Skin of body (tissue), 1 donor: ENCODE measurements at regions not wholly inside any gene's neighbourhood (a gene's known extent, or its start where the extent isn't known, plus 50 kb on each side); places are given as distances from the start of the nearest gene placed in this dataset.

Experiments used
- DNase-seq: peaks from one replicate; lab custom pipeline; 2025; lab: John Stamatoyannopoulos, UW

DNA sequence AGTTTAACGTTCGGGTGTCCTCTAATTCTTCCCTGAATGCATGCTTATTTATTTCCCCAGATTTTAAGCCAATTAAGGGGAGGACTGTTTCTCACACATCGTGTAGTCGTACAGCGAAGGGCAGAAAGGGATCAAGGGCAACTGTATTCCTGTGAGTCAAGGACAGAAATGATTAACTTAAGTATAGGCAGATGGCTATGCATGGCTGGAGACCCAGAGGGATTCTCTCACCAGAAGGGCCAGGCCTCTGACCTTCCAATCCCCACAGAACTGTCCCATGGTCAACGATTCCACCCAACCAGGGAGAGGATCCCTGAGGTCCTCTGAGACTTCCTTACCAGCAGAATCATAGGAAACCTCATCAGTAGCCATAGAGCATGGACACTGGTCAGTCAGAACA, 161.8 kb upstream of the MAP1B start:
- no peak for DNase-seq

- no peak for DNase-seq
Observed at GRCh38 chr5:71946343-71947030, 160.8 kb upstream of the MAP1B start.

- DNase-seq, result no peak
Observed at GRCh38 chr5:71948206-71948605, 159.1 kb upstream of the MAP1B start.

- DNase-seq, result no peak
Observed at GRCh38 chr5:71949772-71950171, 157.5 kb upstream of the MAP1B start.

- DNase-seq, result no peak
Observed at GRCh38 chr5:71953866-71954265, 153.4 kb upstream of the MAP1B start.

DNA sequence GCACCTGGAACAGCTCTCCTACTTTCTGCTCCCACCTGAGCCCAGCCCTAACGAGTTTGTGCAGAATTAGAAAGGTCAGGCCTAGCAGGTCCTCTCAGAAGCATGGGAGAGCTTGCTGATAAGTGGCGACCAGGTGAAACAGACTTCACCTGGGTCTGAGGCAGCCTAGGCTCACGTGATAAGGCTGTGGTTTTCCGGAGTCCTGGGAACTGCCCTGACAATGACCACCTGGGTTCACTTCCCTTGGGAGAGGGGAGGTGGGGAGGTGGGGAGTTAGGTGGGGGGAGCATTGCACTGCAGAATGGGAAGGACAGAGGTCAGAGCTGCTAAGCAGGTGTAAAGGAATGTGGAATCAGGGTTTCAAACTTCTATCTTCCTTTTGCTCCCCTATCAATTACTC, 152.9 kb upstream of the MAP1B start:
- DNase-seq, result no peak

DNA sequence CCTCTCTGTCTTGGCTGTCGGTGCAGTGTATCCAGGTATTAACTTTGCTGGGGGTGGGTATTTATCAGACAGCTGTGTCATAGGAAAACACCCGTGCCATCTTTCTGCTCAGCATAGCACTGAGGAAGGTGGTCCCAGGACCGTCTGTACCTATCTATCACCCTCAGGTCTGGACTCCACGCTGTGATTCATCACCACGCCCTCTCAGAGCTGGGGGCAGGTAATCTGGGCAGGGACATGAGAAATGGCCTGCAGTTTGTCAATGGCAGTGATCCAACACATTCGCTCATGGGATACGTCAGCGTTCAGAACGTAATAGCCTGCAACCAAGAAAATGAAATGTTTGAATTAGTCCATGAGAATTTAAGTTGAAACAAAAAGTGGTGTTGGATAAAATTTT, 151.6 kb upstream of the MAP1B start:
- no peak for DNase-seq

- peak; percentile 43 for DNase-seq
Observed at GRCh38 chr5:71957292-71957898, 149.9 kb upstream of the MAP1B start.

DNA sequence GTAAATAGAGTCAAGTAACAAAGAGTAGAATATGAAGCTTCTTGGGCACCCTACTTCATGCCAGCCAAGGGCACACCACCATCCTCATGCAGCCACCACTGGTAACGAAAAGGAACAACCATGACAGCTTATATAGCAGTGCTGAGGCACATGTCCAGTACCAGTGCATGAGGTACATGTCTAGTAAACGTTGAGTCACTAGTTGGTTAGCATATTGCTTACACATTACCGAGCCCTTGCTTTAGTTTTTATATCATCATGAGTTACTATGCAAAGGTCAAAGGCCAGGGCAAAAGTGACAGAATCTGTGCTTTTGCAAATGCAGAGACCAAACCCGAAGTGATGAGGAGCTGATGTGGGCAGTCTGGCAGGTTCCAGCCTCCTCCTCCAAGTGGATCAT, 147.1 kb upstream of the MAP1B start:
- no peak for DNase-seq

GRCh38 chr5:71961786-71962185, 145.5 kb upstream of the MAP1B start:
- no peak for DNase-seq

DNA sequence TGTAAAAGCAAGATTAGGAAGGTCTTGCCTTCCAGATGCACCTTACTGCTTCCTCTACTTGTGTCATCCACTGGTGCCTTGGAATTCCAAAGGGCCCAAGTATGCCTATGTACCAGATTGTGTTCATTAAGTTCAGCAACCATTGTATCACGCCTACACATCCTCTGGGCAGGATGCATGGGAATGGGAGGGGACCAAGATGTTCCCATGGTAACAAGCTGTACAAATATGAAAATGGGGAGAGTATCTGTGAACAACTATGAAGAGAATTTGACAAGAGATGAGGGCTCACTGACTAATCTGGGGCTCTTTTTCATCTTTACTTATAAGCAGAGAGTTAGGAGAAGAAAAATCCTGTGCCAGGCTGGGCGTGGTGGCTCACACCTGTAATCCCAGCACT, 137.8 kb upstream of the MAP1B start:
- no peak for DNase-seq

DNA sequence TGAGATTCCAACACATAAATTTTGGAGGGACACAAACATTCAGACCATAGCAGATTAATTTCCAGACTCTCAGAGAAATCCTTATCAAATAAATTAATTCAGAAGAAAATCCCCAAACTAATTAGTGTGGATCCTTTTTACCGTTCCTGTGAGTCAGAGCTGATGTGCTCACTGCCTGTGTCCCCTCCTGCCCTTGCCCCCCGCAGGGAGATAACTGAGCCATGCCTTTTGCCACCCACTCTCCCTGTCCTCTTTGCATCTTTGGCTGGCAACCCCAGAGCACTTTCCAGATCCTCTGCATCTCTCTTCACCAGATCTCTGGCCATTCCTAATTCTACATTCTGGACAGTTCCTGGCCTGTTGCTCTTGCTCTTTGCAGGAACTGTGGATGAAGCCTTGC, 135.4 kb upstream of the MAP1B start:
- no peak for DNase-seq

DNA sequence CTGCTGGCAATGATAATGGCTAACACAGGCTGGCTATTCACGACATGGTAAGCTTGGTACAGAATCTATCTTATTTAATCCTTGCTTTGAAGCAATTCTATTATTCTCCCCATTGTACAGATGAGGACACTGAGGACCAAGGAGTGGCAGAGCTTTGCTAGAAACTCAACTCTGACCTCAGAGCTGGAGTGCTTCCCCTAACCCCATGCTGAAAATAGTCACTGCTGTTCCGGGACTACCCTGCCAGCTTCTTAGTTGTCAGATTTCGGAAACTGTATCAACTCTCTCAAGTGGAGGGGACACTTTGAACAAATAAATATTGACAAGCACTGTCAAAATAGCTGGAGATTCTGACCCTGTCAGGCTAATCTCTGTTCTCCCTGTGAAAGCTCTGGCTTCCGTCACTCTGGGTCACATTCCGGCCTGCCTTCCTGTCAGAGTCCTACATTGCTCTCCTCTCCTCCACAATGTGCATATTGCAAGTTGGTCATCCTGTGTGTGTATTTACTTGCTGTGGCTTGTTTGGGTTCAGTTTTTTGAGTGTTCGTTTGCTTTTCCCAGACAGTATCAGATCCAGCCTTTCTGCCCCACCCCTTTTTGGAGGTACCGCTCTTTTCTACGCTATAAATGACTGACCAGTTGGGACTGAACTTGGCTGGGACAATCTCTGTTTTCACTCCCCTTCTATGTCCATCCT, 134.3 kb upstream of the MAP1B start:
- DNase-seq, result no peak

DNA sequence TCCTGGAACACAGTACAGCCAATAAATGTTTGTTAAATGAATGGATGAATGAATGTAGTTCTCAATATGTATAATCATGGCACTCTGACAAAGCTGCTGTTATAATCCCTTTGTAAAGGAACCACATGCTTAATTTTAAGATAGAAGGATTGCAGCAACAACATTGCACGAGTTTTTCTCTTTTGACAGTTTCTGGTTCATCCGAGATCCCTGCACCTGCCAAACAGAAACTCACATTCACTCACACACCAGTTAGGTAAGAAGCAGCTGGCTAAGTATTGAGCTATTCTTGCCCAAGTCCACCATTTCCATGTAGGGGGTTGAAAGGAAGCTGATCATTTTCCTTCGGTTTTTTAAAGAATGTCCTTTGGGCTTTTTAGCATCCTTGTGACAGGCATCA, 133.7 kb upstream of the MAP1B start:
- DNase-seq, result no peak

DNA sequence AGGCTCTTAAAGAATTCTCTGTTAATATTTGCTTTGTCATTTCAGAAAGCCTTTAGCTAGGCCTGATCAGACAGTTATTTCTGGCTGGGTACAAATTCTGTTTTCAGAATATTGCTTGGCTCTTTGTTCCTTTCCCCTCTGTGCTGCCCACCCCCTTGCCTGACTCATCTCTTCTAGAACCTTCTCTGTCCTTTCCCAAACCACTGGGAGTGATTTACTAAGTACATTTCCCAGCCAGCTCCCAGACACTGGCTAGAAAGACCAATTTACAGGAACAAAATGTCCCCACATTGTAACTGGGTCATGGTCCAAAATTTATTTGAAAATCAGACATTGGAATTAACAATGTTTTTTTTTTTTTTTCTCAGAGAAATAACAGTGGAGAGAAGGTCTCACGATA, 133.1 kb upstream of the MAP1B start:
- no peak for DNase-seq

DNA sequence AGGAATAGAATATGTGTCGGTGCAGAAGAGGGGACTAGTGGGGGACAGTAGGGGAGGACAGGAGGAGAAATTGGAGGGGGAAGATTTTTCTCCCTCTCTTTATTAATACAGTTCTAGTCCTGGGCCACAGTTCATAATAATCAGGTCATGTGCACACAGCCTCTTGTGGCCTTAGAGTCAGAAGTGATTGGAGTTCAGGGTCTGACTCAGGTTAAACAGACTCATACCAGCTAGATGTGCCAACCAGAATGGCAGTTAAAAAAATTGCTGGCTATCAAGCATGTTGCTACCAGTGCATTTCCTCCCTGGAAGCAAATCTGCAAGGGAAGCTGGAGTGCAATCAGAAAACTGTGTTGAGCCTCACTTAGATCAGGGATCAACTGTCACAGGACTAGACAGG, 132.7 kb upstream of the MAP1B start:
- no peak for DNase-seq

DNA sequence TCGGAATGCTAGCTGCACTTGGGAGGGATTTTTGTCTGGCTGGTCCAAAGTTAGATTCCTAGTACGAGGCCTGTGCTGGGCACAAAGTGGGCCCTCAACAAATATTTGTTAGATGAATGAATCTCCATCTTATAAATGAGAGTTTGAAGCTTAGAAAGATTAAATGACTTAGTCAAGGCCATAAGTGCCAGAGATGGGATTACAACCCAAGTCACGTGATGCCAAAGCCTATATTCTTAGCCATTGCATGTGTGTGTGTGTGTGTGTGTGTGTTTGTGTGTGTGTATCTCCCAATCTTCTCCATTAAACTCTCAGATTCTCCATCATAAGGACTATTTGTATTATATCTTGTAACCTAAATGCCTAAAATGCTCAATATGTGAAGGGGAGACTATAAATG, 130.8 kb upstream of the MAP1B start:
- DNase-seq, result no peak

GRCh38 chr5:71977311-71977710, 130.0 kb upstream of the MAP1B start:
- DNase-seq, result peak; percentile 16

DNA sequence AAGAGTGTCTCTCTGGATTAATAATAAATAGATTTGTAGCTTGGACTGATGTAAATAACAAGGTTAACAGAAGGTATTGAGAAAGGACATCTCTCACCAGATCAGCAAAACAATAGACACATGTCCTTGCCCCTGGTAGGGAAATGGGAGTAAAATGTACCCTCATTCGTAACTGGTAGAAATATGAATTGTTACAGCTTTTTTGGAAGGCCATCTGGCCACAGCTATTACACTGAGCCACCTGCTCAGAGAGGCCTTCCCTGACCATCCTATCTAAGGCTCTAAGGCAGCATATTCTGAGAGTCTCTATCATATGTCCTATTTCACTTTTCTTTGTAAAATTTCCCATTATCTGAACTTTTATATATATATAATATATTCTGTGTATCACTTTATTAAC, 129.1 kb upstream of the MAP1B start:
- no peak for DNase-seq

DNA sequence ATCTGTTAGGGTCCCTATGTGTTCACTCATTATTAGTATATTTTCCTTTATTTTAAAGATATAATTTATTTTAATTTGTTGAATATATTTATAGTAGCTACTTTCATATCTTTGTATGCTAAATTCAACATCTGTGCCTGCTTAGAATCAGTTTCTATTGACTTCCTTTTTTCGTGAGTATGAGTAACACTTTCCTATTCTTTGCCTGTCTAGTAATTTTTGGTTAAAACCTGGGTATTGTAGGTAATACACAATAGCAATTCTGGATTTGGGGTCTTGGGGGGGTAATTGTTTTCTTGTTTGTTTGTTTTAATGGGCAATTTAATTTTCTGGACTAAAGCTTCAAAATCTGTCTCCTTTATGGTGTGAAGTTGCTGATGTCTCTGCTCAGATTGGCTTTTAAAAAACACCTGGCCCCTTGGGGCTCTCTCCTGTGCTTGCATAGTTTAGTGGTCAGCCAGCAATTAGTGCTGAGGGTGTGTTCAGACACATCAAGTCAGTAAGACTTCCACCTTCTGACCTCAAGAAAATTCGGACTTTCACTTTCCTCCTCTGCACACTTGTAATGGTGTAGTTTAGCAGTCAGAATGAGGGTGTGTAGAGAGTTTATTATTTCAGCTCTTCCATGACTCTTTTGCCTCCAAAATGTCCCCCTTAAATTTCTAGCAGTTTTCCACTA, 124.4 kb upstream of the MAP1B start:
- DNase-seq, result no peak

GRCh38 chr5:71986101-71986500, 121.2 kb upstream of the MAP1B start:
- DNase-seq, result no peak

DNA sequence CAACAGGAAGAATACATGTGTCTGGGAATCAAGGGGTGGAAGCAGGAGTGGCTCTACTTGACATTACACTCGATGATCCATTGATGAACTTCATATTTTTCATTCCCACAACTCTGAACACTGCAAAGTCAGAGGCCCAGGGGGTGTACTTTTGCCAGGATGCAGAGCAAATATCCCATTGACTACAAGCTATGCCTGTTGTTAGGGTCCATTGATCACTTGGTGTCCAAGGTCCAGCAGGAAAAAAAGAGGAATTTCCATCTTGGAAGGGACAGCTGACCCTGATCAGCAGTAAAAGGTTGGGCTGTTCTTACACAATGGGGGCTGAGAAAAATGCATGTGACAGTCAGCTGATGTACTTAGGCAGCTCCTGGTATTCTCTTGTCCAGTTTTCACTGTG, 118.5 kb upstream of the MAP1B start:
- no peak for DNase-seq

DNA sequence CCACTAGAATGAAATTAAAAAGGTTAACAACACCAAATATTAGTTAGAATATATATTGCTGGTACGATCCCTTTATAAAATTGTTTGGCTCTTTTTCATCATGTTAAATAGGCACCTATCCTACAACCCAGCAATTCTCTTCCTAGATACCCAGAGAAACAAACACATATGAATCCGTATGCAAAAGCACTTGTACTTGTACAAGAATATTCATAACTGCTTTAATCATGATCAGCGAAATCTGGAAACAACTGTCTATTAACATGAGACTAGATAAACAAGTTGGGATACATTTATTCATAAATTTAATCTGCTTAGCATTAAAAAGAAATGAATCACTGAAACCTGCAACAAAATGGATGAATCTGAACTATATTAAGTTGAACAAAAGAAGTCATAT, 113.7 kb upstream of the MAP1B start:
- DNase-seq, result no peak
